Uterus (tissue), 3 donors: ENCODE measurements at regions not wholly inside any gene's neighbourhood (a gene's known extent, or its start where the extent isn't known, plus 50 kb on each side); places are given as distances from the start of the nearest gene placed in this dataset.

ENCODE experiments used
- DNase-seq, 2 donors: peaks; one replicate each; pipeline ENCODE4 v3.0.0-alpha.2; 2019 to 2020
- H3K27ac ChIP-seq, 2 donors: fragments of 200-600 bp; sonication (generic); 1 replicate in 1 of 2; 2 replicates in 1 of 2; pipeline ENCODE4 v1.5.1; 2016 to 2018
- H3K27me3 ChIP-seq, 2 donors: fragments of 200-600 bp; sonication (generic); one replicate each; pipeline ENCODE4 v1.5.1; 2018 to 2019; ENCODE audit warnings: control low read depth in 1 of 2
- H3K36me3 ChIP-seq, 2 donors: fragments of 200-600 bp; sonication (generic); one replicate each; pipeline ENCODE4 v1.5.1; 2019; ENCODE audit warnings: control low read depth in 1 of 2
- H3K4me1 ChIP-seq, 2 donors: fragments of 200-600 bp; sonication (generic); one replicate each; pipeline ENCODE4 v1.5.1; 2018 to 2019; ENCODE audit warnings: control low read depth in 1 of 2
- H3K4me3 ChIP-seq, 2 donors: fragments of 200-600 bp; sonication (generic); 1 replicate in 1 of 2; 2 replicates in 1 of 2; pipeline ENCODE4 v1.5.1; 2018 to 2019; ENCODE audit warnings: mild to moderate bottlenecking in 1 of 2
- H3K9me3 ChIP-seq, 2 donors: fragments of 200-600 bp; sonication (generic); one replicate each; pipeline ENCODE4 v1.5.1; 2019; ENCODE audit warnings: control low read depth in 1 of 2
- POLR2A ChIP-seq, 2 donors: fragments of 450-650 bp; IDR thresholded peaks; one replicate each; pipeline ENCODE4 v1.6.1; 2016; ENCODE audit warnings: antibody characterized with exemption in 2 of 2, mild to moderate bottlenecking in 1 of 2, moderate library complexity in 1 of 2
- intact Hi-C: fragments of 100-400 bp; cut with DNase I; formaldehyde crosslinking; loops from one replicate; pipeline ENCODE4 v1.15.1; 2023; ENCODE audit warnings: low total_unique reads
- TF ChIP-seq, protein P1 (sequence below), 4 experiments: fragments of 200-600 bp in 2 of 4; fragments of 450-650 bp in 2 of 4; sonication (generic) in 2 of 4; IDR thresholded peaks; one replicate each; pipeline ENCODE4 v1.5.1; 2016 to 2019; ENCODE audit warnings: antibody characterized with exemption in 4 of 4, mild to moderate bottlenecking in 2 of 4, moderate library complexity in 1 of 4
- donor health status: DM: yes; HTN: yes; CAD: no.

DNA sequence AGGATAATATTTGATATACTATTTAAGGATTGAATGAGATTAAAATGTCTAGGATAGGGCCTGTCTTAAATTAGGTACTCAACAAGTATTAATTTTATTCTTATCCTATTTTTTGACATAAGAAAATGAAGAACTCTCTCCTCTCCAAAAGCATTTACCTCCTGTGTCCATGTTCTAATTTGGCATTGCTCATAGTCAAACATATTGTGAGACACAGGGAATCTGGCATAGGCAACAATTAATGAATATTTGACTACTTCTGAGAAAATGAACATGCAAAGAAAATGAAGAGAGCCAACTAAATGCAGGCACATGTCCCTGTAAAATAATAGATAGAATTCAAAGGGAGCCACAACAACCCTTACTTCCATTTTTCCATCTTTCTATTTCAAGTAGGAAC is 198.5 kb upstream of the C11orf87 start:
- intact Hi-C loops: no loop called here
- H3K27me3 ChIP-seq: no peaks in the 10 kb centered on the region
- H3K4me1 ChIP-seq: no peaks in the 10 kb centered on the region
- no peak for DNase-seq
- no peaks in the 10 kb centered on the region for H3K36me3 ChIP-seq
- no peaks in the 10 kb centered on the region for H3K9me3 ChIP-seq
- no peak overlapping the region for H3K4me3 ChIP-seq
- TF ChIP-seq, protein P1, sequence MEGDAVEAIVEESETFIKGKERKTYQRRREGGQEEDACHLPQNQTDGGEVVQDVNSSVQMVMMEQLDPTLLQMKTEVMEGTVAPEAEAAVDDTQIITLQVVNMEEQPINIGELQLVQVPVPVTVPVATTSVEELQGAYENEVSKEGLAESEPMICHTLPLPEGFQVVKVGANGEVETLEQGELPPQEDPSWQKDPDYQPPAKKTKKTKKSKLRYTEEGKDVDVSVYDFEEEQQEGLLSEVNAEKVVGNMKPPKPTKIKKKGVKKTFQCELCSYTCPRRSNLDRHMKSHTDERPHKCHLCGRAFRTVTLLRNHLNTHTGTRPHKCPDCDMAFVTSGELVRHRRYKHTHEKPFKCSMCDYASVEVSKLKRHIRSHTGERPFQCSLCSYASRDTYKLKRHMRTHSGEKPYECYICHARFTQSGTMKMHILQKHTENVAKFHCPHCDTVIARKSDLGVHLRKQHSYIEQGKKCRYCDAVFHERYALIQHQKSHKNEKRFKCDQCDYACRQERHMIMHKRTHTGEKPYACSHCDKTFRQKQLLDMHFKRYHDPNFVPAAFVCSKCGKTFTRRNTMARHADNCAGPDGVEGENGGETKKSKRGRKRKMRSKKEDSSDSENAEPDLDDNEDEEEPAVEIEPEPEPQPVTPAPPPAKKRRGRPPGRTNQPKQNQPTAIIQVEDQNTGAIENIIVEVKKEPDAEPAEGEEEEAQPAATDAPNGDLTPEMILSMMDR (IDR thresholded peaks at IDR 0.05): no peak
- no peak for TF ChIP-seq POLR2A (IDR thresholded peaks at IDR 0.05)
- H3K27ac ChIP-seq: no peak overlapping the region

DNA sequence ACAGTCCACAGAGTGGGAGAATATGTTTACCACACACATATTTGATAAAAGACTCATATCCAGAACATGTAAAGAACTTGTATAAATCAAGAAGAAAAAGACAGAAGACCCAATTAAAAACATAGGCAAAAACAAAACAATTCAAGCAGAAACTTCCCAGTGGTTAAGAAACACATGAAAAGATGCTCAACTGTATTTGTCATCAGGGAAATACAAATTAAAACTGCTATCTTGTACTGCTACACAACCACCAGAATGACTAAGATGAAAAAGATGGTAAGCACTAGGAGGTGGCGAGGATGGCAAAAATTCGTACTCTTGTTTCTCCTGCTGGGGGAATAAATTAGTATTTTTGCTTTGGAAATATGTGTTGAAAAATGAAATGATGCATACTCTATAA is 192.3 kb upstream of the C11orf87 start:
- H3K36me3 ChIP-seq: no peaks in the 10 kb centered on the region
- H3K9me3 ChIP-seq: no peaks in the 10 kb centered on the region
- H3K27me3 ChIP-seq: no peaks in the 10 kb centered on the region
- no peak for DNase-seq
- TF ChIP-seq POLR2A (IDR thresholded peaks at IDR 0.05): no peak
- TF ChIP-seq, protein P1 (IDR thresholded peaks at IDR 0.05): no peak
- no peaks in the 10 kb centered on the region for H3K4me1 ChIP-seq
- no peak overlapping the region for H3K4me3 ChIP-seq
- intact Hi-C loops: no loop called here
- H3K27ac ChIP-seq: no peak overlapping the region

DNA sequence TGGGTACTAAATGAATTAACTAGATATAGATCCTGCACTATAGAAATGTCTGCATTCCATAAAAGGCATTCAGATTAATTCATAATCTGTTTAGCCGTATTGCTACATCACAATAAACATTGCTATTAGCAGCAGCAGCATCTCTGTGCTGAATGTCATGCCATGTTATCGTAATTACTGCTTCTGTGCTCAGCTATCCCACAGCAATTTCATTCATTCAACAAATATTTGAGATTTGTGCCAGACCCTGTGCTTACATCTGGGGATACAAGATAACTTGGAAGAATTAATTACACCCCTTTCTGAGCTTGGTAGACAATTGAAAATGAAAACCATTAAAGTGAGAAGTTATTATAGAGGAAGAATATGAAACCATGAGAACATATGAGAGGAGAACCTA is 185.8 kb upstream of the C11orf87 start:
- TF ChIP-seq, protein P1 (IDR thresholded peaks at IDR 0.05): no peak
- TF ChIP-seq POLR2A (IDR thresholded peaks at IDR 0.05): no peak
- Histone ChIP-seq H3K27me3 (no peaks in the 10 kb centered on the region), H3K4me1 (no peaks in the 10 kb centered on the region), H3K9me3 (no peaks in the 10 kb centered on the region), H3K36me3 (no peaks in the 10 kb centered on the region), H3K4me3 (no peak overlapping the region), H3K27ac (no peak overlapping the region)
- no peak for DNase-seq
- intact Hi-C loops: no loop called here

DNA sequence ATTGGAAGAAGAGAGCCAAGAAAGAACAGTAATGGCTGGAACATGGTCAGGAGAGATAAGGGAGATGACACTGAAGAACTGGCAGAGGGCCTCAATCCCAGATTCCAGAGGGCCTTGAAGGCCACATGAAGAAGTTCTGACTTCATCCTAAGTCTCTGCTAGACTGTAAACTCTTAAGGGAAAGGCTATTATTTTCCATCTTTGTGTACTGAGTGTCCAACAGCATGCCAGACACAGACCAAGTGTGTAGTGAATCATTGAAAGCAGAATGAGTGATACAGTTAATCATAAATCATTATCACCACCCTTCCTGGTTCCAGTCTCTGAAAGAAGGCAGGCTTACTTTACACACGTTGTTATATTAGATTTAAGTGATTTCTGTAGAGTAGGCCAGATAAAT is 185.3 kb upstream of the C11orf87 start:
- H3K4me3 ChIP-seq: no peak overlapping the region
- H3K27ac ChIP-seq: no peak overlapping the region
- TF ChIP-seq POLR2A (IDR thresholded peaks at IDR 0.05): no peak
- TF ChIP-seq, protein P1 (IDR thresholded peaks at IDR 0.05): no peak
- no peaks in the 10 kb centered on the region for H3K4me1 ChIP-seq
- no peaks in the 10 kb centered on the region for H3K9me3 ChIP-seq
- no peaks in the 10 kb centered on the region for H3K27me3 ChIP-seq
- no peak for DNase-seq
- intact Hi-C loops: no loop called here
- H3K36me3 ChIP-seq: no peaks in the 10 kb centered on the region

DNA sequence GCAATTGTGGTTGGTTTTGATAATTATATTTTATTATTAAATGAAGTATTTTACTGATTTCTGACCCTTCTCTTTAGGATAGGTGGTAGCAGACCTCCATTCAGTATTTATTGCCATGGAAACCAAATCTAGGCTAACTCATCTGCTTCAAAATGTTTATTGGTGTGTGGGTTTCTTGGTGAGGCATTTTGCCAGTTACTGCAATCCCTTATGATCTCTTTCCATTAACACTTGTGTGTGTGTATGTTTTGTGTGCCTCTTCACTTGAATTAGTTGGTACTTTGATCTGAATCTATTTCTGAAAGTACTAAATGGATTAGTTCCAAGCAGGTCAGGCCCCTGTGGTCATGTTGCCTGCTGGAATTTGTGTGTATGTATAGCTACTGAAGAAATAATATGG is 184.4 kb upstream of the C11orf87 start:
- Histone ChIP-seq H3K4me1 (no peaks in the 10 kb centered on the region), H3K9me3 (no peaks in the 10 kb centered on the region), H3K27me3 (no peaks in the 10 kb centered on the region), H3K27ac (no peak overlapping the region), H3K4me3 (no peak overlapping the region), H3K36me3 (no peaks in the 10 kb centered on the region)
- no peak for DNase-seq
- no peak for TF ChIP-seq POLR2A (IDR thresholded peaks at IDR 0.05)
- TF ChIP-seq, protein P1 (IDR thresholded peaks at IDR 0.05): no peak
- intact Hi-C loops: no loop called here
